LNCaP clone FGC (cell line): ENCODE measurements at regions not wholly inside any gene's neighbourhood (a gene's known extent, or its start where the extent isn't known, plus 50 kb on each side); places are given as distances from the start of the nearest gene placed in this dataset.

Experiments
- DNase-seq: peaks from one replicate; pipeline ENCODE4 v3.0.0-alpha.2; 2011; ENCODE audit warnings: low read depth
- H3K4me3 ChIP-seq: 2 replicates; pipeline ENCODE4 v1.5.1; 2011; ENCODE audit warnings: mild to moderate bottlenecking, low read depth, low read length, control low read depth
- CTCF ChIP-seq: IDR thresholded peaks from 2 replicates; pipeline ENCODE4 v1.5.1; 2012; ENCODE audit warnings: mild to moderate bottlenecking; ENCODE audit not compliant: control insufficient read depth, insufficient read depth; ENCODE audit errors: extremely low read depth

GRCh38 chr10:78742730-78743615, 325.8 kb upstream of the ZMIZ1 start:
- no peak for TF ChIP-seq CTCF
- DNase-seq: peak; percentile 94
- H3K4me3 ChIP-seq: no peak overlapping the region

- no peak for TF ChIP-seq CTCF
- no peak for DNase-seq
- no peak overlapping the region for H3K4me3 ChIP-seq
Measured at GRCh38 chr10:78744056-78744455, 324.7 kb upstream of the ZMIZ1 start.

GRCh38 chr10:78744491-78745090, 324.2 kb upstream of the ZMIZ1 start:
- TF ChIP-seq CTCF: no peak
- DNase-seq: no peak
- no peak overlapping the region for H3K4me3 ChIP-seq

GRCh38 chr10:78745441-78745840, 323.3 kb upstream of the ZMIZ1 start:
- DNase-seq: no peak
- no peak overlapping the region for H3K4me3 ChIP-seq

GRCh38 chr10:78746155-78746763, 322.5 kb upstream of the ZMIZ1 start:
- H3K4me3 ChIP-seq: no peak overlapping the region
- no peak for TF ChIP-seq CTCF
- no peak for DNase-seq

More at GRCh38 chr10:78745441-78745840, 323.3 kb upstream of the ZMIZ1 start:
- no peak for TF ChIP-seq CTCF

GRCh38 chr10:78747401-78748234, 321.1 kb upstream of the ZMIZ1 start:
- DNase-seq: no peak
- H3K4me3 ChIP-seq: no peak overlapping the region
- TF ChIP-seq CTCF: no peak
